HEK293T (cell line): ENCODE measurements at regions not wholly inside any gene's neighbourhood (a gene's known extent, or its start where the extent isn't known, plus 50 kb on each side); places are given as distances from the start of the nearest gene placed in this dataset.

ENCODE experiments used
- CTCF ChIA-PET: fragments of 350-600 bp; formaldehyde crosslinking; extraction: SDS; loops from one replicate; lab custom pipeline; 2021; ENCODE audit warnings: antibody characterized with exemption, inconsistent platforms; lab: Yijun Ruan, JAX
- POLR2A ChIA-PET: fragments of 350-600 bp; formaldehyde crosslinking; extraction: SDS; loops from one replicate; lab custom pipeline; 2020; ENCODE audit warnings: antibody characterized with exemption, inconsistent platforms; lab: Yijun Ruan, JAX
- DNase-seq: peaks from one replicate; pipeline ENCODE4 v3.0.0; 2012; ENCODE audit warnings: mixed read lengths; ENCODE audit errors: extremely low spot score
- ARNT ChIP-seq: fragments of 450-650 bp; IDR thresholded peaks from 2 replicates; pipeline ENCODE4 v1.6.1; 2017; ENCODE audit warnings: mild to moderate bottlenecking
- BHLHE40 ChIP-seq: fragments of 450-650 bp; IDR thresholded peaks from 2 replicates; pipeline ENCODE4 v1.6.1; 2016; ENCODE audit warnings: mild to moderate bottlenecking, moderate library complexity, borderline replicate concordance
- CTBP1 ChIP-seq: fragments of 450-650 bp; IDR thresholded peaks from 2 replicates; pipeline ENCODE4 v1.6.1; 2016; ENCODE audit warnings: borderline replicate concordance
- ELF4 ChIP-seq: fragments of 450-650 bp; IDR thresholded peaks from 2 replicates; pipeline ENCODE4 v1.6.1; 2017; ENCODE audit warnings: antibody characterized with exemption
- FOXA1 ChIP-seq: fragments of 450-650 bp; IDR thresholded peaks from 2 replicates; pipeline ENCODE4 v1.6.1; 2016; ENCODE audit warnings: mild to moderate bottlenecking
- FOXK2 ChIP-seq: fragments of 450-650 bp; IDR thresholded peaks from 2 replicates; pipeline ENCODE4 v1.6.1; 2016; ENCODE audit warnings: mild to moderate bottlenecking
- FOXM1 ChIP-seq: fragments of 450-650 bp; IDR thresholded peaks from 2 replicates; pipeline ENCODE4 v1.6.1; 2017; ENCODE audit warnings: mild to moderate bottlenecking, borderline replicate concordance
- HDGF ChIP-seq: fragments of 450-650 bp; IDR thresholded peaks from 2 replicates; pipeline ENCODE4 v1.6.1; 2017; ENCODE audit warnings: antibody characterized with exemption, borderline replicate concordance
- L3MBTL2 ChIP-seq: fragments of 450-650 bp; conservative IDR thresholded peaks from 2 replicates; pipeline ENCODE4 v1.6.1; 2016; ENCODE audit warnings: mild to moderate bottlenecking
- LEF1 ChIP-seq: fragments of 450-650 bp; IDR thresholded peaks from 2 replicates; pipeline ENCODE4 v1.6.1; 2017; ENCODE audit warnings: mild to moderate bottlenecking, borderline replicate concordance
- NFRKB ChIP-seq: fragments of 450-650 bp; IDR thresholded peaks from 2 replicates; pipeline ENCODE4 v1.6.1; 2016; ENCODE audit warnings: mild to moderate bottlenecking, moderate library complexity
- SP1 ChIP-seq: fragments of 450-650 bp; IDR thresholded peaks from 2 replicates; pipeline ENCODE4 v1.6.1; 2017
- SUZ12 ChIP-seq: fragments of 450-650 bp; IDR thresholded peaks from 2 replicates; pipeline ENCODE4 v1.6.1; 2016; ENCODE audit warnings: mild to moderate bottlenecking
- TARDBP ChIP-seq: fragments of 450-650 bp; IDR thresholded peaks from 2 replicates; pipeline ENCODE4 v1.6.1; 2016
- ZNF384 ChIP-seq: fragments of 450-650 bp; IDR thresholded peaks from 2 replicates; pipeline ENCODE4 v1.6.1; 2016
- TF ChIP-seq, protein P1 (sequence below): fragments of 450-650 bp; IDR thresholded peaks from 2 replicates; pipeline ENCODE4 v1.6.1; 2016

DNA sequence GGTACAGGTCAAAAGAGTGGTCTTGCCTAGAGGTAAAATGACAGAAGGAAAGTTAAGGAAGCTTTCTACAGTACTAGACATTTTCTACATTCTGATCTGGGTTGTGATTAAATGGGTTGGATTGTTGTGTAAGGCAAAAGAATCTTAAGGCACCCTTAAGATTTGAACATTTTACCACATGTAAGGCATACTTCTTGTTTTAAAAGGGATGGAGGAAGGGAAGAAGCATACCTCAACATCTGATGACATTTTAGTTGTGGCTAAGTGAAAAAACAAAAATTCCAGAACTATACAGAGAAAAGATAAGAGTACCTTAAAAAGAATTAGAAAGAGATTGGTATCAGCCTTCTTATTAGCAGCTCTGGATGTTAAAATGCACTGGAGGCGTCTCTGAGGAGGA, 356.0 kb upstream of the CADM1 start:
- no peak for DNase-seq
- ChIA-PET POLR2A (no interaction called here), CTCF (no interaction called here)
- TF ChIP-seq LEF1 (no peak), TARDBP (no peak), CTBP1 (no peak), NFRKB (no peak), L3MBTL2 (no peak), FOXK2 (no peak), ZNF384 (no peak), ARNT (no peak), HDGF (no peak), ELF4 (no peak), FOXM1 (no peak), SP1 (no peak), SUZ12 (no peak), BHLHE40 (no peak), FOXA1 (no peak)
- TF ChIP-seq, protein P1, sequence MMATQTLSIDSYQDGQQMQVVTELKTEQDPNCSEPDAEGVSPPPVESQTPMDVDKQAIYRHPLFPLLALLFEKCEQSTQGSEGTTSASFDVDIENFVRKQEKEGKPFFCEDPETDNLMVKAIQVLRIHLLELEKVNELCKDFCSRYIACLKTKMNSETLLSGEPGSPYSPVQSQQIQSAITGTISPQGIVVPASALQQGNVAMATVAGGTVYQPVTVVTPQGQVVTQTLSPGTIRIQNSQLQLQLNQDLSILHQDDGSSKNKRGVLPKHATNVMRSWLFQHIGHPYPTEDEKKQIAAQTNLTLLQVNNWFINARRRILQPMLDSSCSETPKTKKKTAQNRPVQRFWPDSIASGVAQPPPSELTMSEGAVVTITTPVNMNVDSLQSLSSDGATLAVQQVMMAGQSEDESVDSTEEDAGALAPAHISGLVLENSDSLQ = no peak

DNA sequence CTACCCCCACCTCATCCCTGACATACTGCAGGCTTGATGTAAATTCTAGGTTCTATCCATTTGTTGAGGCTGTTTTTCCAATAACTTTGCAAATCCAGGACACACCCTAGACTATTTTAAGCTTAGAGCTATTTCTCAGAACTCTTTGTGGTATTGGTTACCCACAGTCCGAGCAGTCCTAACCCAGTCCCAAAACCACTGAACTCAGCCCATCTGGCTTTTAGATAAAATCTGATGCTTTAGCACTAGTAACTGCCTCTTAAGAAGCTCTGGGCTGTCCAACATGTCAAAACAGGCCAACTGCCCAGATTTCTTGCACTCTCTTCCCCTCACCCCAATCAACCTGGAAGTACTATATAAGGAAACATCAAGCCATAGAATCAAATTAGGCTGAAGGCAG, 344.4 kb upstream of the CADM1 start:
- no peak for TF ChIP-seq FOXK2
- no peak for TF ChIP-seq LEF1
- TF ChIP-seq ZNF384 = no peak
- no peak for TF ChIP-seq ELF4
- no peak for TF ChIP-seq NFRKB
- TF ChIP-seq SUZ12 = no peak
- no peak for TF ChIP-seq FOXA1
- no peak for TF ChIP-seq BHLHE40

DNA sequence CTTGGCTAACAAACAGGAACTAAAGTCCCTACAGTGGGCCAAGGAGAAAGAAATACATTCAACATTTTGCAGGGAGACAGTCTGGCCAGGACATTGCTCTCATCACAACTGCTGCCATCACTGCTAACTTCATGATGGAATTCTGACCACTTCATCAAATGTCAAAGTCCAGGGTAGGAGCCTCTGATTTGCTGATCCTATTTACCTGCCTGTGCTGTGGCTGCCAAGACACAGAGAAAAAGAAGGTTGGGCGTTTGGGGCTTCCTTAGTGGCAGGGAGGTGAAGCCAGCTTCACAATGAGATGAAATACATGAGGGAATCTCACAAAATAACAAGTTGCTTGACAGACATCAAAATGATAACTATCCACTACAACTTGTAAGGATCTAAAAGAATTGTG, 343.9 kb upstream of the CADM1 start:
- CTCF ChIA-PET = no interaction called here
- no peak for DNase-seq
- TF ChIP-seq SP1 (no peak), ARNT (no peak), HDGF (no peak), TARDBP (no peak), LEF1 (no peak)
- POLR2A ChIA-PET = no interaction called here

More for the DNA sequence above, 344.4 kb upstream of the CADM1 start:
- CTCF ChIA-PET = no interaction called here
- POLR2A ChIA-PET = no interaction called here
- no peak for DNase-seq

DNA sequence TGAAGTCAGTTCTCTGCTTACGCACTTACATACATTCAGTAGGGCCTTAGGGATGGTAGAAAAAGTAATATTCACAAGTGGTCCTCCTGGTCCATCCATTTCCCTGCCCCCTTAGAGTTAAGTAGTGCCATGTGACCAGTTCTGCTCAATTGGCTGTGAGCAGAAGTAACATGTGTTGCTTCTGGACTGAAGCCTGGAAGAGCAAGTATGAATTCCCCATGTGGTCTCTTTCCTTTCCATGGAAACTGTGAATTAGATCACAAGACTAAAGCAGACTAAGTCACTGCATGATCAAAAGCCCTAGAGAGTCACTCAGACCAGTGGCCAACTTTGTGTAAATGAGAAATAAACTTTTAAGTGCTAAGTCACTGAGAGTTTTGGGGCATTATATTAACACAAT, 341.7 kb upstream of the CADM1 start:
- POLR2A ChIA-PET = no interaction called here
- CTCF ChIA-PET = no interaction called here

DNA sequence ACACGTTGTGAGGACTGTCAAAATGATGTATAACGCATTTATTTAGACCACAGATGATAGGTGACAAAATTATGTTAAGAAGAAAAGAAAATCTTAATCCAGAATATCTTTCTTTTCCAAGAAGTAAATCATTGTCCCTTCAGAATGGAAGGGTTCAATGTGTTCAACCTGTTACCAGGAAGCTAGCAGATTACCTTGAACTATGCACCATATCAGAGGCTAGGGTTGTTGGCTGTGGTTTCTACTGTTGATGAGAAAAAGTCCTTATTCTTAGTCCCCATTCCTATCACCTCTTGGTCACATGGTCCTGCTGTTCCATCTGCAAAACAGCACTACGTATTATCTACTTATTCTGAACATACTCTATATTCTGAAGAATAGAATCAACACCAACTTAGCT, 339.5 kb upstream of the CADM1 start:
- TF ChIP-seq L3MBTL2 = no peak
- TF ChIP-seq LEF1 = no peak
- DNase-seq = no peak
- ChIA-PET CTCF (no interaction called here), POLR2A (no interaction called here)

More for the DNA sequence above, 341.7 kb upstream of the CADM1 start:
- no peak for TF ChIP-seq TARDBP
- no peak for TF ChIP-seq LEF1
- TF ChIP-seq NFRKB = no peak
- TF ChIP-seq HDGF = no peak
- no peak for TF ChIP-seq SUZ12
- TF ChIP-seq FOXA1 = no peak
- TF ChIP-seq L3MBTL2 = no peak
- no peak for TF ChIP-seq ARNT
- no peak for TF ChIP-seq ZNF384
- TF ChIP-seq SP1 = no peak
- no peak for TF ChIP-seq ELF4
- TF ChIP-seq BHLHE40 = no peak
- TF ChIP-seq FOXK2 = no peak
- TF ChIP-seq, protein P1 = no peak
- no peak for TF ChIP-seq FOXM1
- no peak for TF ChIP-seq CTBP1
- DNase-seq = no peak

DNA sequence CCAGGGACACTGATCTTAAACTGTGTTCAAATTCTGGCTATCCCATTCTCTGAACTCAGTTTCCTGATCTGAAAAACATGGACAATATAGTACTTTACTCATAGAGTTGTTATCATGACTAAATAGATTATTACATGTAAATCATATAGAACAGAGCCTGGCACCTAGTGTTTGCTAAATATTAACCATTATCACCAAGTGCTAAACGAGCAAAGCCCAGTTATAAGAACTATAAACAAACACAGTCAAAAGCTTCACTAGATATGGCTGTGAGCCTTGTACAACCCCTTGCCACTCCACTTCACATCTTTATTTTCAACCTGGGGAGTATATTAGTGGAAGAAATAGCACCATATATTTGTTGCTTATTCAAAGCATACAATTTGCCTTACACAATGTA, 338.9 kb upstream of the CADM1 start:
- no peak for TF ChIP-seq ZNF384
- no peak for TF ChIP-seq FOXK2
- no peak for TF ChIP-seq NFRKB
- TF ChIP-seq BHLHE40 = no peak
- no peak for TF ChIP-seq SUZ12
- TF ChIP-seq ARNT = no peak
- no peak for TF ChIP-seq TARDBP
- no peak for TF ChIP-seq L3MBTL2
- CTCF ChIA-PET = no interaction called here
- DNase-seq = no peak
- POLR2A ChIA-PET = no interaction called here

DNA sequence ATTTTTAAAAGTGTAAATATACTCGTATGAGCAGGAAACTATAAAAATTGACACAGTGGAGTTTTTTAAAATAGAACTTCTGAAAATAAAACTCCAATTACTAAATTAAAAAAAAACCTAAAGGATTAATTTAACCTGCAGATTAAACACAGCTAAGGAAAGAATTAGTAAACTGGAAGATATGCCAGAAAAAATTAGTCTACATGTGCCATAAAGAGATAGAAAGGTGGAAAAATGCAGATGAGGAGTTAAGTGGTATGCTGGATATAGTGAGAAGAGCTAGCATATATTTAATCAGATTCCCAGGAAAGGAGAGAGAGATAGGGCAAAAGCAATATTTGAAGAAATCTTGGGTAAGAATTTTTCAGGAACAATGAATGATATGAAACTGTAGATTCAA, 315.8 kb upstream of the CADM1 start:
- CTCF ChIA-PET = no interaction called here
- POLR2A ChIA-PET = no interaction called here

DNA sequence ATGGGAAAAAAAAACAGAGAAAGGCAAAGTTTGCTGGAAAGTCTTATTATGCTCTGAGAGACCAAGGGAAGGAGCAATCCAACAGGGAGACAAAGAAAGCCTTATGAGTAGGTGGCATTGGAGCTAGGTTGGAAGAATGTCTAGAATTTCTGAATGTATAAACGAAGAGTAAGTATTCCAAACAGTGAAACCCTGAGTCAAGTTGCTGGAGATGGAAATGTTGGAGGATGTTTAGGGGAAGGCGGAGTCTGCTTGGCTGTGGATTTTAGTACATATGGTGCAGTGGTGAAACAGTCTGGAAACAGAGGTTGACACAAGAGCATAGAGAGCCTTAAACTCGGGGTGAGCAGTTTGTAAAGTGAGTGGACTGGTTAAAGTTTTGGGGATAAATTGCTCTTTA, 314.8 kb upstream of the CADM1 start:
- no peak for DNase-seq
- ChIA-PET POLR2A (no interaction called here), CTCF (no interaction called here)
- TF ChIP-seq NFRKB (no peak), FOXA1 (no peak), LEF1 (no peak), BHLHE40 (no peak), TARDBP (no peak), SUZ12 (no peak), ELF4 (no peak), L3MBTL2 (no peak), ZNF384 (no peak), ARNT (no peak), HDGF (no peak), FOXM1 (no peak), FOXK2 (no peak), SP1 (no peak), CTBP1 (no peak)
- TF ChIP-seq, protein P1 = no peak

More for the DNA sequence above, 315.8 kb upstream of the CADM1 start:
- TF ChIP-seq HDGF (no peak), SP1 (no peak), NFRKB (no peak)
- DNase-seq = no peak
